Esophagus muscularis mucosa (tissue), 3 donors: ENCODE measurements at regions not wholly inside any gene's neighbourhood (a gene's known extent, or its start where the extent isn't known, plus 50 kb on each side); places are given as distances from the start of the nearest gene placed in this dataset.

ENCODE experiments used
- POLR2AphosphoS5 ChIP-seq, 2 donors: sonication (generic); formaldehyde crosslinking; IDR thresholded peaks; one replicate each; pipeline ENCODE4 v1.6.1; 2017; ENCODE audit warnings: antibody characterized with exemption in 2 of 2
- TF ChIP-seq, protein P1 (sequence below), 3 experiments: fragments of 200-600 bp in 2 of 3; fragments of 450-650 bp in 1 of 3; sonication (generic) in 2 of 3; IDR thresholded peaks; one replicate each; pipeline ENCODE4 v1.5.1; 2017 to 2019; ENCODE audit warnings: antibody characterized with exemption in 3 of 3, mild to moderate bottlenecking in 2 of 3, moderate library complexity in 1 of 3

DNA sequence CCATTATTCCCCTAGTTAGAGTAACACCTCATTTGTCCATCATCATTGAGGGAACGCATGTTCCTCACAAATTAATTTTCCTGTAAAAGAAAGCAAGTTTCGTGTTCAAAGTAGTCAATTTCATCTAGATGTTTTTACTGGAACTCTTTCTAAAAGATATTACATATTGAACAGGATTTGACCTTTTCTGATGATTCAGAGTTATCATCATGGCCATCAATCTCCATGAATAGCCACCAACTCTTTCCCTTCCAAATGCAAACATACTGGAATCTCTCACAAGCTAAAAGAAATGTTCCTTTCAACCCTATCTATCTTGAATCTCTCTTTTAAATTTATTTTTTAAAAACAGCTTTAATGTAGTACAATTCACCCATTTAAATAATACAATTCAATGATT, 263.1 kb upstream of the FAR2 start:
- TF ChIP-seq POLR2AphosphoS5 (IDR thresholded peaks at IDR 0.05) = no peak
- TF ChIP-seq, protein P1, sequence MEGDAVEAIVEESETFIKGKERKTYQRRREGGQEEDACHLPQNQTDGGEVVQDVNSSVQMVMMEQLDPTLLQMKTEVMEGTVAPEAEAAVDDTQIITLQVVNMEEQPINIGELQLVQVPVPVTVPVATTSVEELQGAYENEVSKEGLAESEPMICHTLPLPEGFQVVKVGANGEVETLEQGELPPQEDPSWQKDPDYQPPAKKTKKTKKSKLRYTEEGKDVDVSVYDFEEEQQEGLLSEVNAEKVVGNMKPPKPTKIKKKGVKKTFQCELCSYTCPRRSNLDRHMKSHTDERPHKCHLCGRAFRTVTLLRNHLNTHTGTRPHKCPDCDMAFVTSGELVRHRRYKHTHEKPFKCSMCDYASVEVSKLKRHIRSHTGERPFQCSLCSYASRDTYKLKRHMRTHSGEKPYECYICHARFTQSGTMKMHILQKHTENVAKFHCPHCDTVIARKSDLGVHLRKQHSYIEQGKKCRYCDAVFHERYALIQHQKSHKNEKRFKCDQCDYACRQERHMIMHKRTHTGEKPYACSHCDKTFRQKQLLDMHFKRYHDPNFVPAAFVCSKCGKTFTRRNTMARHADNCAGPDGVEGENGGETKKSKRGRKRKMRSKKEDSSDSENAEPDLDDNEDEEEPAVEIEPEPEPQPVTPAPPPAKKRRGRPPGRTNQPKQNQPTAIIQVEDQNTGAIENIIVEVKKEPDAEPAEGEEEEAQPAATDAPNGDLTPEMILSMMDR (IDR thresholded peaks at IDR 0.05) = no peak
